DND-41 (cell line): ENCODE measurements at regions not wholly inside any gene's neighbourhood (a gene's known extent, or its start where the extent isn't known, plus 50 kb on each side); places are given as distances from the start of the nearest gene placed in this dataset.
A peak's percentile ranks its signal among the peaks of the same experiment; 100 is the strongest.

Source experiments
- EZH2 ChIP-seq: IDR thresholded peaks from 3 replicates; pipeline ENCODE4 v1.6.1; 2012; ENCODE audit warnings: borderline replicate concordance, low read depth, mild to moderate bottlenecking, moderate library complexity, low read length, inconsistent platforms; ENCODE audit not compliant: severe bottlenecking
- TF ChIP-seq, protein P1 (sequence below): IDR thresholded peaks from 2 replicates; pipeline ENCODE4 v1.5.1; 2012; ENCODE audit warnings: borderline replicate concordance, low read length, moderate library complexity, mild to moderate bottlenecking; ENCODE audit not compliant: poor library complexity, severe bottlenecking; ENCODE audit errors: extremely low read depth

DNA sequence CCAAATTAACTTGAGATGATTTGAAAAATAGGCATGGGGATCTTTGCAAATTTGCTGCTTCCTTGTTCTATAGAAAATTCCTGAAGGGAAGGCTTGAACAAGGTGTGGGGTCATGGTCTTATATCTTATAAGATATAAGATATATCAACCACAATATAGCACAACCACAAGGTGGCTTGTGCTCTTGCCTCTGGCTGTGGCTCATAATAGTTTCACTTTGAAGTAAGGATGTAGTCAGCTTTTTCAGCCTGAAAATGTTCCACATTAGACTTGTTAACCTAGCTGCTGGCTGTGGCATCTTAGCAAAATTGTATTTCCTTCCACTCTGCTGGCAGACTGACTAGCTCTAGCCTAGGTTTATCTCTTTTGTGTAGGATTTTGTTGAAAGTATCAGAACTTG lies 169.7 kb downstream of the KLF5 start:
- TF ChIP-seq, protein P1, sequence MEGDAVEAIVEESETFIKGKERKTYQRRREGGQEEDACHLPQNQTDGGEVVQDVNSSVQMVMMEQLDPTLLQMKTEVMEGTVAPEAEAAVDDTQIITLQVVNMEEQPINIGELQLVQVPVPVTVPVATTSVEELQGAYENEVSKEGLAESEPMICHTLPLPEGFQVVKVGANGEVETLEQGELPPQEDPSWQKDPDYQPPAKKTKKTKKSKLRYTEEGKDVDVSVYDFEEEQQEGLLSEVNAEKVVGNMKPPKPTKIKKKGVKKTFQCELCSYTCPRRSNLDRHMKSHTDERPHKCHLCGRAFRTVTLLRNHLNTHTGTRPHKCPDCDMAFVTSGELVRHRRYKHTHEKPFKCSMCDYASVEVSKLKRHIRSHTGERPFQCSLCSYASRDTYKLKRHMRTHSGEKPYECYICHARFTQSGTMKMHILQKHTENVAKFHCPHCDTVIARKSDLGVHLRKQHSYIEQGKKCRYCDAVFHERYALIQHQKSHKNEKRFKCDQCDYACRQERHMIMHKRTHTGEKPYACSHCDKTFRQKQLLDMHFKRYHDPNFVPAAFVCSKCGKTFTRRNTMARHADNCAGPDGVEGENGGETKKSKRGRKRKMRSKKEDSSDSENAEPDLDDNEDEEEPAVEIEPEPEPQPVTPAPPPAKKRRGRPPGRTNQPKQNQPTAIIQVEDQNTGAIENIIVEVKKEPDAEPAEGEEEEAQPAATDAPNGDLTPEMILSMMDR = peak; percentile 54
- TF ChIP-seq EZH2 = no peak
